ENCODE measurements at regions not wholly inside any gene's neighbourhood (a gene's known extent, or its start where the extent isn't known, plus 50 kb on each side); places are given as distances from the start of the nearest gene placed in this dataset.

- peaks cover 37% of the 10 kb centered on the region for H3K4me1 ChIP-seq (ENCODE audit: insufficient read depth, low read length)
- H3K4me3 ChIP-seq (replicated peaks in 1 of 3; ENCODE audit: insufficient read depth in 1 of 3, low read depth in 2 of 3, low read length in 3 of 3): no peak overlapping the region
- TF ChIP-seq NFIC (IDR thresholded peaks at IDR 0.05; ENCODE audit: low read length) (no peak), PHF8 (CRISPR knock-in tag; IDR thresholded peaks at IDR 0.05) (no peak), ZNF329 (CRISPR knock-in tag; IDR thresholded peaks at IDR 0.05; ENCODE audit: low read depth) (no peak), ZNF207 (IDR thresholded peaks at IDR 0.05; ENCODE audit: borderline replicate concordance) (no peak), ZNF850 (CRISPR knock-in tag; conservative IDR thresholded peaks at IDR 0.05) (no peak), ZNF670 (CRISPR knock-in tag; IDR thresholded peaks at IDR 0.05; ENCODE audit: borderline replicate concordance) (no peak), MATR3 (CRISPR knock-in tag; IDR thresholded peaks at IDR 0.05) (no peak), TOE1 (CRISPR knock-in tag; IDR thresholded peaks at IDR 0.05) (no peak), PRDM10 (CRISPR knock-in tag; IDR thresholded peaks at IDR 0.05; ENCODE audit: low read depth) (no peak), FOXP1 (IDR thresholded peaks at IDR 0.05) (no peak), FOXP1 (CRISPR knock-in tag; IDR thresholded peaks at IDR 0.05) (no peak)
- ChIA-PET CTCF (ENCODE audit: low intra/inter-chr PET ratio, low total read pairs) (no interaction called here), POLR2A (no interaction called here)
- H3K9me3 ChIP-seq (ENCODE audit: low read length): no peaks in the 10 kb centered on the region
- ATAC-seq (no peak), DNase-seq (ENCODE audit: low spot score) (no peak), FAIRE-seq (no peak)
- no peaks in the 10 kb centered on the region for H3K27me3 ChIP-seq (ENCODE audit: control insufficient read depth in 1 of 2, insufficient read depth in 2 of 2, low read length in 2 of 2)
- no peak overlapping the region for H3K27ac ChIP-seq (ENCODE audit: extremely low read length, insufficient read depth, low read length)
- intact Hi-C loops (cut with micrococcal nuclease; ENCODE audit: unreplicated experiment): no loop called here
- no peak overlapping the region for H2AFZ ChIP-seq (ENCODE audit: low read length)
- no TSS peak for BruUV-seq (replicated peaks)
- no peak overlapping the region for H3K9ac ChIP-seq (ENCODE audit: insufficient read depth, low read depth, low read length)
- in situ Hi-C loops (cut with HindIII; ENCODE audit: extremely low pct_ligation_motif_present, low pct_unique_long_range_greater_than_20kb): loop anchor here (5.0 kb wide), 1 partner anchor 69 kb away; no protein-coding TSS in a partner anchor
- WGBS (ENCODE audit: low lambda C conversion rate): 100% methylated on average over 2 of the region's 2 CpGs
- no peak overlapping the region for H3K4me2 ChIP-seq (ENCODE audit: low read depth, low read length)
- no peaks in the 10 kb centered on the region for H3K36me3 ChIP-seq (replicated peaks in 1 of 2; ENCODE audit: control insufficient read depth in 1 of 2, insufficient read depth in 2 of 2, low read length in 2 of 2)
- H4K20me1 ChIP-seq (ENCODE audit: insufficient read depth, low read length): no peaks in the 10 kb centered on the region
- H3K79me2 ChIP-seq (ENCODE audit: insufficient read depth, low read length): no peaks in the 10 kb centered on the region
Observed at GRCh38 chr1:234840843-234841242, 230.9 kb upstream of the IRF2BP2 start.
